NCI-H526 treated with DMSO at 0.1 percent for 48 hours (cell line): ENCODE measurements at regions not wholly inside any gene's neighbourhood (a gene's known extent, or its start where the extent isn't known, plus 50 kb on each side); places are given as distances from the start of the nearest gene placed in this dataset.
A peak's percentile ranks its signal among the peaks of the same experiment; 100 is the strongest.
"Not testable (repeated sequence)": the region's sequence is repeated elsewhere in the genome, so short reads cannot be mapped to it uniquely, and the experiment has no call there.

Source experiments
- DNase-seq: peaks from one replicate; lab custom pipeline; 2025; lab: John Stamatoyannopoulos, UW

DNA sequence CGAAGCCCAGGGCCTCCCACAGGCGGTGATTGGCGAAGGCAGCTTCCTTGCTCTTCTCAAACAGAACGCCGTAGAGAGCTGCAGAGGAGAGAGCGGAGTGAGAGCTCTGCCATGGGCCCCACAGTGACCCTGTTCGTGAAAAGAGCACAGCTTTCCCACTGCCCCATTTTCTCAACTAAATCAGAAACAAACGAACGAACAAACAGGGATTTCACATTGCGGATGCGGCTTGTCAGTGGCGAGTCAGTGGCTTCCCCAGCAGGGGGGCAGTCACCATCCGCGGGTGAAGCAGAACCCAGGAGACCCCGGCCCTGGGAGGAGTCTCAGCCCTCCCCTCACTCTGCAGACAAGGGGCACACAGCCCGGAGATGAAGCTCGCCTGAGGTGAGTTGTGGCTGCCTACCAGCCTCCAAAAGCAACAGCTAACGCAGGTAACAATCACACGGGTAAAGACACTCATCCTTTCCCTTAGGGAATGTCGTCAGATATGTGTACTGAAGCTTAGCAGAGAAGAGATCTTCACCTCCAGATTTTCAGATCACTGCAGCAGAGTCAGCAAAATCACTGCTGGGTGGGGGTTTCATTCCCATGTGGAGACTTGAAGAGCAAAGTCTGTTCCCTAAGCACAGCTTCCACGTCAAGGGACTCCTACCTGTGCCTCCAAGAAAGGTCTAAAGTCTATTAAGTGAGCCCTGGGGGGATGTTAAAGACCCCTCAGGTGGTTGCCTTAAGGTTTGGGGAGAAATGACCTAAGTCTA, 51.2 kb upstream of the GPR31 start:
- DNase-seq = no peak

GRCh38 chr6:167209577-167209975, 51.8 kb upstream of the GPR31 start:
- DNase-seq = no peak

DNA sequence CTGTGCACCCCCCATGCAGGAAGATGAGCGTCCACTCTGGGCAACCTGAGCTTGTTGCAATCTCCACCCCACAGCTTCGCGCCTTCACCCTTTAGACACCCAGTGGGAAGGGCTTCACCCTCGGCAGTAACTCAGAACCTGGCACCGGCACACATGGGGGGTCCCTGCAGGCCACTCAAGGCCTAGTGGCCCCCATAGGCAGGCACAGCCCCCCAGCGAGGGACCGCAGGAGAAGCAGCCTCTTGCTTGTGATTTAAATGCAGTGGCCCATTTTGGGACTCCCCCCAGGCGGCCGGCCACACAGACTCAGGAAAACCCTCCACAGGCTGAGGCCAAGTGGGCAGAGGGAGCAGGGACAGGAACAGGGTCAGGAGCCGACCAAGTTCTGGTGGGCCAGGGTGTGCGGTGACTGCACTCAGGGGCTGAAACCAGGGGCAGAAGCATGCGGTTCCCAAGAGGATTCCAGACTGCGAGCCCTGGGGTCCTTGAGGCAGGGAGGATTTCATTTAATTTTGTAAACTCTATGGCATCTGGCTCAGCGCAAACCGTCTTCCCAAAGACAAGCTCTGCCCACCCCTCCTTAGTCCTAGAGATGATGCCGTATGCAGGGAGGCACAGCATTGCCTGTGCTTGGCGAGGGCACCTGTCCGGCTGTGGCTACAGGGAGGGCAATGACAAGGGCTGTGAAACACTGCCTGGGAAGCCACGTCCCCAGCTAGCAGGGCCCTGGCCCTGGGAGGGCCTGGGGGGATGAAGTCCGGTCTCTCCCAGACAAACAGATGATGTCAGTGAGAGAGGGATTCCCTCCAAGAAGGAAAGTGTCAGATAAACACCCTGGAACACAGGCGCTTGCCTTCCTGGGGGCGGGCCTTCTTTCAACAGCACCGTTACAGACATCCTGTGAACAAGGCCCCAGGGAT, 52.9 kb upstream of the GPR31 start:
- no peak for DNase-seq

- DNase-seq = no peak
These were observed 53.5 kb upstream of the GPR31 start for GRCh38 chr6:167211295-167211648.

- DNase-seq = no peak
These were observed 54.3 kb upstream of the GPR31 start for GRCh38 chr6:167211881-167212712.

GRCh38 chr6:167212713-167213005, 54.9 kb upstream of the GPR31 start:
- no peak for DNase-seq

- DNase-seq = no peak
These were observed 56.4 kb upstream of the GPR31 start for GRCh38 chr6:167214206-167214605.

- DNase-seq = not testable (repeated sequence)
These were observed 57.9 kb upstream of the GPR31 start for GRCh38 chr6:167215429-167216250.

GRCh38 chr6:167216390-167217050, 58.7 kb upstream of the GPR31 start:
- not testable (repeated sequence) for DNase-seq

DNA sequence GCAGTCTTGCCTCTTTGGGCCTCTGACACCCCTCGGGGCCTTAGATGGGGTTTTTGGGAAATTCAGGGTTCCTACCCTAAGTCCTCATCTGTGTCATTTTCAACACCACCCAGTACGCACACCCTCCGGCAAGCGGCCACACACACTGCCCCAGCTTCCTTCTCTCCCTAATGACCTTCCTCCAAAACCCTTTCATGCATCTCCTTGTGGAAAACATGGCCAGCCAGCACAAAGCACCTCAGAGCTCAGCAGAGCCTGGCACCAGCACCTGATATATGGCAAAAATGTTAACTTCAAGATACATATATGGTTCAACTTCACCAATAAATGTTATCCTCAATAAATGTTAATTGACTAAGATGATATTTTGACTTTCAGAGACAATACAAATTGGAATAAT, 59.3 kb upstream of the GPR31 start:
- DNase-seq = not testable (repeated sequence)

DNA sequence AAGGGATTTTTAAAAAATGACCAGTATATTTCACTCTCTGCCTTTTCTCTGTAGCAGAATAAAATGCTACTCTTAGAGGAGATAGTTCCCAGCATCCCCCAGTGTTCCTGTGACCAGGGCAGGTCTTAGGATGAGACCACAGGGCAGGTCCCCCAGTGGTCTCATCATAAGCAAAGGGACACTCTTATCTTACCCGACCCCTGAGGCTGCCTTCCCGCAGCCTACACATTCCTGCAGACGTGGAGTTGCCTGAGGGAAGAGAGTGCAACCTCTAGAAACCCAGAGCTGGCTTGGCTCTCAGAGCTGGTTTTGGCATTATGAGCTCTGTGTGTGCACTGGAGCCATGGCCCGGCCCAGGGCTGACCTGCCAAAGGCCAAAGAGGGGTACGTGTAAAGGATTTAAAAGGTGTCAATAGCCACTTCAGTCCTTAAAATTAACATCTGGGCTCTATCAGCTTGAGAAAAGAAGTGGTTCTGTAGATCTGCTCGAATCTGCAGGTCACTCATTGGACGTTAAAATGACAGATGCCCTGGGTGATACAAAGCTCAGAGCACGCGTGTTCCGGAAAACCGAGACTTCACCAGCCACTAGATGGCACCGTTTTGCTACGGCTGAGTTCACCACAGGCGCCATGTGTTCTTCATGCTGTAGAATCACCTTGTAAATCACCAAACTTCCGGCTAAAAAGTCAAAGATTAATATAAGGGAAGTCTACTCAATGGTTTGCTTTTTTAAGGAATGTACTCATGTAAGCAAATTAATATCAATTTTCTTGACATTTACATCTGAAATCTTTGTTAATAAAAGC, 60.4 kb upstream of the GPR31 start:
- peak; percentile 14 for DNase-seq

- not testable (repeated sequence) for DNase-seq
These were observed 61.3 kb upstream of the GPR31 start for GRCh38 chr6:167219079-167219478.

- DNase-seq = no peak
These were observed 62.3 kb upstream of the GPR31 start for GRCh38 chr6:167219967-167220512.

GRCh38 chr6:167221400-167222201, 63.8 kb upstream of the GPR31 start:
- DNase-seq = no peak

DNA sequence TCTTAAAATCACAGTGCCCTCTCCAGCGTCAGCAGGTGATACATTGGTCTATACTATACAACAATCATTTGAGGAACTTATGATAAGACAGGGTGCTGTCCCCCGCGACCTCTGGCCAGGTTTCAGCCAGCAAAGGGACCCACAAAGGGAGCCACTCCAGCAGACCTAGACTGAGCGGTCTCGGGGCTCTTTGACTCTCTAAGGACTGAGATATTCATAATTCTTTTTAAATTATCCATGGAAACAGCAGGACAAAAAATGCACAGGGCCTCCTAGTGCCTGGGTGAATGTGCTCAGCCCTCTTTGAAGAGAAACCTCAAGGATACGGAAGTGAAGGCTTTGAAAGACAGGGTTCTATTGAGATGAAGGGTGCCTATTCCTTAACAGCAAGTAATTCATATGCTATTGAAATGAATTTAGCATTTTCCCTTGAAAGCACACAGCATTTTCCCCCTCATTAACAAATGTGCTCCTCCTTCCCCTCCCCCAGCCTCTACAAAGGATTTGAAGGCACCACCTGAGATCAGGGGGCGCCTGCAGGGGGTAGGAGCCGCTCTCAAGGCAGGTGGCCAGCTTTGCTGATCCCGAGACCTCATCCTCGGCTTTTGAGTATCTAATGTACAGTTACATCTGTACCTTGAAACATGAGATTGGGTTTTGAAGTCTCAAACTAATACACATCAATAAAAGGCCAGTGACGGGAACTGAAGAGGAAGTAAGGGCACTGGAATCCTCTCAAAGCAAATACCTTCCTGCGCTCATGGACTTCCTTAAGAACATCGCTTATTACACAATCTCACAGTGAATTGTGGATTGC, 65.3 kb upstream of the UNC93A start:
- DNase-seq = not testable (repeated sequence)

DNA sequence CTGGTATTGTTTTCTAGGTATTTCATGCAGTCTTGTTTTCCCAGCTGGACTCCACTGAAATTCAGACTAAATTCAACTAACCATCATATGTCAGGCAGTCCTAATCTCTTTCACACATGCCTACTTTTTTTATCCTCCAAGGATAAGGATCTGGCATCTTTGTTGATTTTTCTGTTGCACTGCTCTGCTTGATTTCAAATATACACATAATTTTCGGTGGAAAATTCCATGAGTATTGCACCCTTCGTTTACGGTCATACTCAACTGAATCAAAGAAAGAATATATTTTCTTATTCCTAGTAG, 64.8 kb upstream of the UNC93A start:
- DNase-seq = no peak

DNA sequence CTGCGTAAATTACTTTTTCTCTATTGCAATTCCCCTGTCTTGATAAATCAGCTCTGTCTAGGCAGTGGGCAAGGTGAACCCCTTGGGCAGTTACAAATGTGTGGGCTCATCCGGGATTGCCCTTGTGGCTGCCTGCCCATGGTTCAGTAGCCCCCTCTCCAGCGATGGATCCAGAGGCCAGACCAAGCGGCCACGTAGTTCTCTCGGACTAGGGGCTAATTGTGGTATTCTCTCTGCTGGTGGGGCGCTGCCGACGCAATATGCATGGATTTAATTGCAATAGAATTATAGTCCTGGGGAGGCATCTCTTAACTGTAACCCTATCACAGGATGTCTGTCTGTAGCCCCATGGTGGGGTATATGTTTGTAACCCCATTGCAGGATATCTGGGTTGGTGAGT, 64.3 kb upstream of the UNC93A start:
- DNase-seq = no peak

GRCh38 chr6:167227984-167228383, 63.1 kb upstream of the UNC93A start:
- DNase-seq = no peak
